Cerebellar nuclear complex (tissue), 1 donor: ENCODE measurements at regions not wholly inside any gene's neighbourhood (a gene's known extent, or its start where the extent isn't known, plus 50 kb on each side); places are given as distances from the start of the nearest gene placed in this dataset.
"Not testable (repeated sequence)": the region's sequence is repeated elsewhere in the genome, so short reads cannot be mapped to it uniquely, and the experiment has no call there.

Source experiments
- DNase-seq, 2 experiments: peaks; one replicate each; lab custom pipeline; 2025; lab: John Stamatoyannopoulos, UW

DNA sequence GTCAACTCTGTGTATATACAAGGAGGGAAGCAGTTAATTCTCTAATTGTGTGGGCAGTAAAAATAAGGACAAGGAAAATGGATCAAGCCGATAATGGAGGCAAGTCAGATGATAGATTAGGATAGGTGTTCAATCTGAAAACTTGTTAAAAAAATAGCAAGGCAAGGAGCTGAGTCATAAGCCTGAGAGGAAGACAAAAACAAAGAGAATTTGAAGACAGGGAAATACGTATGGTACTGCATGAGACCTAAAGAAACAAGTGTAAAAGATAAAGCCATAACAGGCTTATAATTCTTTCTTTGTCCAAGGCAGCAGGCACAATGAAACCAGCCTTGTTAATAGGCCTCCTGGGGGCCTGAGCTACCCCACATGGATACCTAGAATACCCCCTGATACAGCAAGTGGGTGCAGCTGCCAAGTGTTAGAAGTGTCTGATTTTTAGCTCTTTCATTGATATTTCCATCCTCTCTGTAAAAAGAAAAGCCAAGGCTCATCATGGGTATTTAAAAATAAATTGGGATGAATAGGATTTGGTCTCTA lies 1570.6 kb upstream of the LRRTM3 start:
- DNase-seq = no peak

DNA sequence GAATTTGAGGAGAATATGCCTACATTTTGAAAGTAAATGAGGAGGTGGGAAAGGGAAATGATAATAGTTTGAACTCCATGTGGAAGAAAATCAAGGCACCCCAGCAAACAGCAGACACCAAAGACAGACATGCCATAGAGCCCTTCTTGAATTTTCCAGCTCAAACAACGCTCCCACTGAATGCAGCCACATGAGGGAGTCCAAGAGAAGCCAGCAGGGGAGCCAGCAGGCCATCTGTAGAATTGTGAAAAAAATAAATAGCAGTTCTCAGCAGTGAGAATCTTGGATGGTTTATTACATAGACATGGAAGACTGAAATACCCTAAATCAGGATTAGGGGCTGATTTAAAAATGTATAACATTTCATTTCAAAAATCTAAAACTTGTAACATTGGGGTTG lies 1567.3 kb upstream of the LRRTM3 start:
- no peak for DNase-seq

DNA sequence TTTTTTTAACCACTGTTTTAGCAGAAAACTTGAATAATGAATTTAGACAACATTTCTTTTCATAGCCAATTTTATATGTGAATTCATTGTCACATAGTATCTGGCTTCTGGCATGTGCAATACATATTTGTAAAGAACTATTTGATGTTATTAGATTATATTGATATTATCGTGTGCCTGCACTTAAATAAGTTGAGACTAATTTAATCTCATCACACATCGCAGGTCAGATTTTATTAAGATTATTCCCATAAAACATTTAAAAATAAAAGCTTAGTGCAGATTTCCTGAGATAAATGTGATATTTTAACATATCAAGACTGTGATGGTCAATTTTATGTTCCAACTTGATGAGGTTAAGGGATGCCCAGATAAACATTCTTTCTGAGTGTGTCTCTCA lies 1565.3 kb upstream of the LRRTM3 start:
- DNase-seq = no peak

DNA sequence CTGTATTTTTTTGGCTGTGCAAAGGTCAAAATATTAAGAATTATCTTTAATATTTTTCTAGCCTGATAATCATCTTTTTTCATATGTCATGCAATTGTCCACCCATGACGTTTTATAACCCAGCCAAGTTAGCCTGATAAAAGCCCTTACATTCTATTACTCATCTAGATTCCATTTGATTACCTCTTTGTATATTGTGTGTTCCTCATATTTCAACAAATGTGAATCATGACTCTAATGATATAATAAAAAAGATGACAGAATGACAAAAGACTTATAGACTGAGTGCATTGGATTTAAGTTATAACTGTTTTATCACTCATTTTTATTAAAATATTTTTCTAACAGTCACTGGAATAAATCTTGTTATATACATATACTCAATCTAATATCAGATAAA lies 1560.0 kb upstream of the LRRTM3 start:
- no peak for DNase-seq

DNA sequence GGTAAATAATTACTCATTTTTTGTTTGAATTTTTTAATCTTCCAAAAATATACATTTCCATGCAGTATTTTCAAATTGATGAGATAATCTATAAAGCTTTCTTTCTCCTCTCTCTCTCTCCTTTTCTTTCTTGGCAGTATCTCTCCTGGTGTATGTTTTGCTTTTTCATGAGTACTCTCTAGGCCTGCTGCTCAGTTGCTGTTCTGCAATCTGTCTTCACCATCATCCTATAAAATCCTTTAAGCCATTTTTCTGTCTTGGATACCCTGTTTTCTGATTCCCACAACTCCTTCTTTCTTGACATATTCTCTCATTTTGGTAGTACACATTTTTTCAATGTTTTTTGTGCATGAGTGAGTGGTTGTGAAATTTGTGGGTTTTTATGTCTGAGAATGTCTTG lies 1558.1 kb upstream of the LRRTM3 start:
- no peak for DNase-seq

DNA sequence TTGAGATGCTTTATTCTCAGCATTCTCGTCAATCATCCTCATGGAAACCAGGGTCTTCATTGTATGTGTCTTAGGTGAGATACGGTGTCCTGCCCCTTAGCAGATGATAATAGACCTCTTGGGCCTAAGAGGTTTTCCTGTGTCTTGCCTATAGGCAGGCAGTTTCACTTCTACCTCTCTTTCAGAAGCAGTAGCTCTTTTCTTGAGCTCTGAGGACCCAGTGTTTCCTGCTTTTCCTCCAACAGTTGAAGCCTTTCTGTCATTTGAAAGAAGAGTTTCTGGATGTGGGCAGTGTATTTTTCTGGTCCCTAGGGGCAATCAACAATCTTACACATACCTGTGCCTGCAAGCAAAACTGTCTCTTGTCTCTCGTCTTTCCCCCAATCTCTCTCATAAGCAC lies 1550.3 kb upstream of the LRRTM3 start:
- DNase-seq = no peak

DNA sequence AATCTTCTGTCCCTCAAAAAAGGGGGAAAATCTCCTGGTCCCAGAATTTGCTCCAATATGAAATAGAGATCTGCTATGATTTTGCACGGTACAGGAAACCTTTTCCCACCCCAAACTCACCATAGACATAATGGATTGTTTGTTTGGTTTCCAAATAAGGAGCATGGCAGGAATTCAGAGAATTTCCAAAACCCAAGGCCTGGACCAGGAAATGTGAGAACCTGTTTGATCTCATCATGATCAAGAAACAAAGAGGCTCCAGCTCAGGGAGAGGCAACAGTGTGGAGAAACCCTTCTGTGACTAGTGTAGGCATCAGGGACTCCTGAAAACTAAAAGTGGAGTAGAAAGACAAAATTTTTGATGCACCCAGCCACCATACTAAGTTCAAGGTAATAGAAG lies 1548.1 kb upstream of the LRRTM3 start:
- no peak for DNase-seq

DNA sequence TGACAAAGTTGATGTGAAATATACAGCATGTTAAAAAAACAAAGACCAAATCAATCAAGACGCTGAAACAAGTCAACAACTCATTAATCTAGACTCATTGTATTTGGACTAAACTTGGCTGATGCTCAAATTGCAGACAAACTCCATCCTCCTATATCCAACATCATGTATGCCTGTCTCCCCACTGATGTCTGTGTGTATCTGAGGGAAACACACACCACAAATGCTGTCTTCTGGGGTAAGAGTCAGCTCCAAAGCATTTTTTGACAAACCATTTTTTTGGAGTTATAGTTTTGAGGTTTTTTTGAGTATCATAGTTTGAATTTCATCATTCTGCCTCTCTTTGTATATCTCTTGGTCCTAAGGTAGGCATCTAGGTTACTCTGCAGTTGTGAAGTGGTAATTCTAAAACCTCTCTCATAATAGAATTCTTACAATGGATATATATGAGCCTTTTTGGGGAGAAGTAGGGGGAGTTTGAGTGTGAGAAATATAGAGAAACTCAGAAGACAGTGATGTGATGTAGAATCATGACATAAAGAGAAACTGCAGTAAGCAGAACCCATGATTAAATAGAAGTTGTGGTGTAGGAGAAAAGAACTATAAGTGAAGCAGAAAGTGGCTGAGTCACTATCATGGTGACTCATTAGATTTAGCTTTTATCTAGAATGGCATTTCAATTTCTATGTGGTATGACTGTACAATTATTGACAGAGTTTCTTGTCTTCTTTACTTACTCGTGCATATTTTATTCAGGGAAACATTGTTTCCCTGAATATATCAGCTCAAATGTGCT lies 1531.1 kb upstream of the LRRTM3 start:
- DNase-seq = no peak

DNA sequence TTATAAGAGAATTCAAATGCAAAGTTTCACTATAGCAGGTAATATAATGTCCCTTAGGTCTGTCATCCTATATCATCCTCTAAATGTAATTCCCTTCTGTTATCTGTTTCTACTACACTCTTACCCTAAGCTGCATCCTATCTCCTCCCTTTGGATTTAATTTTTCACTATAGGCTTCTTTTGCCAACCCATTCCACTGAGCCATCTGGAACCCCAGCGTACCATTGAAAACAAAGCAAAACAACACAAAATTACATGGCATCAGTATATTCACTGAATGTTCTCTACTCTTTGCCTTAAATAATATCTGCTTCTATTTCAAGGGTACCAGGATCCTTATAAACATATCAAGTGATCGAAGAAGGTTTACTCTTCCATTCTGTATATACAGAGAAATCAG lies 1530.2 kb upstream of the LRRTM3 start:
- DNase-seq = no peak

DNA sequence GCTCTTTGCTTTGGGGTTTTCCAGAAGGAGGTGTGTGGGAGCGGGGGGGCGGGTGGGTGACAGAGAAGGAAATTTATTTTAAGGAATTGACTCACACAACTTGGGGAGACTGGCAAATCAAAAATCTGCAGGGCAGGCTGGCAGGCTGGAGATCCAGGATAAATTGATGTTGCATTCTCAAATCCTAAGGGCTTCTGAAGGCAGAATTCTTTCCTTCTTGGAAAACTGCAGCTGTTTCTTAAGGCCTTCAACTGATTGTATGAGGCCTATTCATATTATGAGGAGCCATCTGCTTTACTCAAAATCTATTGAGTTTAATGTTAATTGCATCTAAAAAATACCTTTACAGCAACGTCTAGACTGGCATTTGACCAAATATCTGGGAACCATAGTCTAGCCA lies 1528.8 kb upstream of the LRRTM3 start:
- no peak for DNase-seq

DNA sequence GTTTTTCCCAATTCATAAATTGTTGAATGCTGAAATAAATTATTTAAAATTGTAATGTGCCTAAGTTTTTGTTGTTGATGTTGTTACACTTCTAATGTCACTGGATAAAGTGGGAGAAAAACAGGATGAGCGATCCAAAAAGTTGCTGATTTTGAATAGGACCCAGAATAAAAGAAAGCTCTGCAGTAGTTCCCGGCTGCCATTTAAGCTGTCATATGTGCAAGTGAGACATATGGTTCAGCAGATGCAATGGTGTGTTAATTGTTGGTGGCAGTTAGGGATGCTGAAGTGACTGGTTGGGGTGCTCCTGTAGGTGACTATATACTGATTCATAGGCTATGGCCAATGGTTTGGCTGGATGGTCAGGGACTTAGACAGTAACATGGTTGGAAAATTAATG lies 1517.4 kb upstream of the LRRTM3 start:
- DNase-seq = no peak

DNA sequence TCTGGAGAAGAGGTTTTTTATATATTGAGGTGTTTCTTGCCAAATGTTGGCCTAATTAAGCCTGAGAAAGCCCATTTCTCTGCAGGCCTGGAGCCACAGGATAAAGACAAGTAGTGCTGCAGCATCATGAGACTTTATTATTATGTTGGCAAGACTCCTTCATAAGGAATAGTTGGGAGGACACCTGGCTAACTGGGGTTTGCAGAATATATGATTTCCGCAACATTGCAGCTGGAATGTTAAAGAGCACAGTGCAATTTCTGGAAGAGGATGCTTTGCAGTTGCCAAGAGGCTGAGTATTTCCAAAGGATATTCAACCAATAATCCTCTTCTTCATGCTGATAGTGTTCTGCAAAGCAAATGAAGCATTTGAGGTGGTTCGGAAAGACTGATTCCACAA lies 1512.8 kb upstream of the LRRTM3 start:
- DNase-seq = no peak

DNA sequence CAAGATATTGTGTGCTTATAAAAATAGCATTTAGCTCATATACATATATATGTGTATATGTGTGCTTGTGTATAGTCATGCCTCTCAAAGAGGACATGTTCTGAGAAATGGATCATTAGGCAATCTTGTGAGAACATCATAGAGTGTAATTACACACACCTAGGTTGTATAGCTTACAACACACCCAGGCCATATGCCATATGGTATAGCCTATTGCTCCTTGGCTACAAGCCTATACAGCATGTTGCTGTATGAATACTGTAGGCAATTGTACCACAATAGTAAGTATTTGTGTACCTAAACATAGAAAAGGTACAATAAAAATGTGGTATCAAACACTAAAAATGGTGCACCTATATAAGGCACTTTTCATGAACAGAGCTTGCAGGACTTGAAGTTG lies 1510.5 kb upstream of the LRRTM3 start:
- DNase-seq = no peak

DNA sequence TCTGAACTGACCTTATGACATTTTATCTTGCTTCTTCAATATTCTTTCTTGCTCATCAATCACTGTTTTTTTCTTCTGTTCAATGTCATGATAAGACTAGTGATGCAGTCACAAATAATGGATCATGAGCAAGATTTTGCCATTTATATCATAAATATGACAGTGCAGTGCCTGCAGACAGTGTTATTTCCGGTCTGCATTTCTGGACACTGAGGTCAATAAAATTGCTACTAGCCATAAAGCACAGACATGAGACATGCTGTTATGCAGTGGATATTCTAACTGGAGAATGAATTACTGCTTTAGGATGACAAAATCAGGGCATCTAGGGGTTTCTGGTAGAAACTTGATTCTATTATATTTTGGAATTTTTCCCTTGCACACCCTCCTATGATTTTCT lies 1509.7 kb upstream of the LRRTM3 start:
- DNase-seq = no peak

DNA sequence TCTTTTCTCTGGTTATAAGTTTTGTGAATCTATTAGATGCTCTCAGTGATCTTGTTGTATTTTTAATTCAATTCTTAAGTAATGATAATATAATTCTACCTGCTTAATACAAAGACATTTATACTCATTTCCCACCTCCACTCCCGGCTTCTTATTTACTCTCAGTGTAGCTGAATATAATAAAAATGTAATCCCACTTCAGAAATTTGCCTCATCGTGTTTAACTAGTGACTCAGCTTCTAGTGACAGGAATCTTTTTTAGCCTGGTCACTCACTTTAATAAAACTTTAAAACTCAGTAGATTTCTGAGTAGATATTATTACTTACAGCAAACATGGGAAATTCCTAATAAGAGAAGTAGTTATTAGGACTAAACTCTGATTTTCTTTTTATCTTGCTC lies 1506.2 kb upstream of the LRRTM3 start:
- DNase-seq = no peak

DNA sequence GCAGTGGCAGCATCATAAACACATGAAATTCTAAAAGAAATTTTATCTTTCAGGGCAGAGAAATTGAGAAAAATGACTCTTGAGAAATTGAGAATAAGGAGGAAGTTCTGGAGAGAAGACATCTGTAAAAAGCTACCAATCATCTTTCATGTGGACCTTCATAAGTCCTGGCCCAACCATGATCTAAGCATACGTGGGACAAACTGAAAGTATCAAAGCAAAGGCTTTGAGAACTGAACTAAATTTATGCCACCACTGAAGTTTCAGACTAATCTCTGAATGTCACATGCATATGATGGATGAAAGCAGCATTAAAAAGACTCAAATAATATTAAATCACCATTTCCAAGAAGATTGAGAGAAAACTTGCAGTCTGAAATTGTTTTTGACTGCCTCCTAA lies 1502.8 kb upstream of the LRRTM3 start:
- DNase-seq = no peak

DNA sequence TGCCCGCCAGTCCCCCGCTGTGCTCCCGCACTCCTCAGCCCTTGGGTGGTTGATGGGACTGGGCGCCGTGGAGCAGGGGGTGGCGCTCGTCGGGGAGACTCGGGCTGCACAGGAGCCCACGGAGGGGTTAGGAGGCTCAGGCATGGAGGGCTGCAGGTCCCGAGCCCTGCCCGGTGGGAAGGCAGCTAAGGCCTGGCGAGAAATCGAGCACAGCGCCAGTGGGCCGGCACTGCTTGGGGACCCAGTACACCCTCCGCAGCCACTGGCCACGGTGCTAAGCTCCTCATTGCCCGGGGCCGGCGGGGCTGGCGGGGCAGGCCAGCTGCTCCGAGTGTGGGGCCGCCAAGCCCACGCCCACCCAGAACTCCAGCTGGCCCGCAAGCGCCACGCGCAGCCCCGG lies 1496.5 kb upstream of the LRRTM3 start:
- DNase-seq = not testable (repeated sequence)

DNA sequence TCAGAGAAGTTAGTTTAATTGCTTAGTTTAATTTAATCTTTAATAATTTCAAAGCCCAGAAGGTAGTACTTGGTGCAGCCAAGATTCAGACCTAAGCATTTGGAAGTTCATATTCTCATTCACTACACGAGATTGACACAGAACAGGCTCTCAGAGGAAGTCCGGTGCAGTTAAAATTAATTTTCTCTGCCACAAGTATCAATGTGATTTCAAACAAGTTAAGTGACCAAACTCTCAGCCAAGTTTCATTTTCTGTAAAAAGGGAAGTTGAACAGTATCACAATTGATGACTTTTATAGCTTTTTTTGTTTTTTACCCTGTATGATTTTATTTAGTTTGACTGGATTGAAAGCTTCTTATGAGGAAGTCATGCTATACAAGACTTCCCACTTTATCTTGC lies 1494.9 kb upstream of the LRRTM3 start:
- no peak for DNase-seq

DNA sequence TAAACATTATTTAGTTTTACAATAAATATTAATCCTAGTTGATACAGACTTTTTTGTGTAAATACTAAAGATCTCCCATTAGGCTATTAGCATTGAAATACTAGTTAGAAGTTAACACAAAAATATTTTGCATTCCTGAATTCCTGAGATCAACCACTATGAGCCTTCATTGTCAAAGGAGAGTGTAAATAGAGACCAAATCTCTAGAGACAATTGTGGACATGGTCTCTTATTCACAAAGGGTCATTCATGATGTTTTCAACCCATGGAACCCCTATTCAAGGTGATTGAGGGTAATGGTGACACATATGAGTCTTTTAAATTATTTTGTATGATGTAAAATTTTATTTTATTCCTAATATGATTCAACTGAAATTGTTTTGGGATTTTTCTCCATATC lies 1454.8 kb upstream of the LRRTM3 start:
- DNase-seq = no peak

DNA sequence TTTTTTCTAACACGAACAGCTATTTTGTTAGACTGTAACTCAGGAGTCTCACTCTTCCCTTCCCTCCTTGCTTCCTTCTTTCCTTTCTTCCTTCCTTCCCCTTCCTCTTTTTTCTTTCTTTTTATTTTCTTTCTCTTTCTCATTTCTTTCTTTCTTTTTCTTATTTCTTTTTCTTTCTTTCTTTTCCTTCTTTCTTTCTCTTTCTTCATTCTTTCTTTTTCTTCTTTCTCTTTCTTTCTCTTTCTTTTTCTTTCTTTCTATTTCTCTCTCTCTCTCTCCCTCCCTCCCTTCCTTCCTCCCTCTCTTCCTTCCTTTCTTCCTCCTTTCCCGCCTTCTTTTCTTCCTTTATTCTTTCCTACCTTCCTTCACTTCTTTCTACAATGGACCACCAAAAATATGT lies 1443.0 kb upstream of the LRRTM3 start:
- DNase-seq = no peak

DNA sequence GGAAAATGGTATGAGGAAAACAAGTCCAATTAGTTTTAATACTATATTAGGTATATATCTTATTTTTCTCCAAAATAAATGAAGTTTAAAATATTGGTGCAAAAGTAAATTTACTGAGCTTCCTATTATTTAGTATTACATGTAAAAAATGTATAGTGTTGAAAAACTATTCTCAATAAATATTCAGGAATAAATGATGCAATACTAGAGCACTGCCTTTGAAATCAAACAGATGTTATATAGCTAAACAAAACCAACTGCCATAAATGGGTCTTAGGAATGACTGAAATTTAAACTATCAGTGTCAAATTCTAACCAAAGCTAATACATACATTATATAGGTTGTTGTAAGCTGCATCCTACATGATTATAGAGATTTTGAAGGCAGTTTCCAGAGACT lies 1434.0 kb upstream of the LRRTM3 start:
- no peak for DNase-seq

DNA sequence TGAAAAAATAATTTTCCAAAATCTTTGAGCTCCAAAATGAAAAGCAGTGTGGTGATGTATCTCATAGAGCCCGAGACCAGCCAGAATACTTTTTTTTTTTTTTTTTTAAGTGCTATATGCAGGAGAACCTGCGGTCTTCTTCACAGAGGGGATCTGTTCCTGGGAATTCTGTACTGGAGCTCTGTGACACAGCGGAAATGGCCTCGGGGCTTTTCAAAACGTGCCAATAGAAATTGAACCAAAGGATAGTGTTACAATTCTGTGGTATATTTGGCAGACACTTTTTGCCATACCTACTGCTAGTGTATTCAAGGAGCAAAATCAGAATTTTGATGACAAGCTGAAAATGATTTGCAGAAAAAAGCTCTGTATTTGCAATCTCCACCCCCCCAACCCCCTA lies 1429.3 kb upstream of the LRRTM3 start:
- DNase-seq = no peak

DNA sequence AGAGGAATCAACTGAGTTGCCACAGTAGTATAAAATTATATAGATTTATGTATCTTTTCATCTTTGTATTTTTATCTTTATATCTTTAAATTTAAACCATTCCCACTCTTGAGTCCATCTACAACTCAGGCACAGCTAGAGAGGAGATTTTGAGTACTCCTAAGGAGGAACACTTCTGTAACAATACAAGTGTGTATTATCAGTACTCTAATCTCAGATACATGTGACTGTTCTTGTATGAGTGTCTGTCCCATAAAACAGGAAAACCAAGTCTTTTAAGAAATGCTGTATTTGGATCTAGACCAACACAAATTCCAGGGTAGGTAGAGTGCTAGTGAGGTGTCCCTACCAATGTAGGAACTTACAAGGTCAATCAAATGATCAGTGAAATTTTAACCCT lies 1428.0 kb upstream of the LRRTM3 start:
- DNase-seq = no peak

DNA sequence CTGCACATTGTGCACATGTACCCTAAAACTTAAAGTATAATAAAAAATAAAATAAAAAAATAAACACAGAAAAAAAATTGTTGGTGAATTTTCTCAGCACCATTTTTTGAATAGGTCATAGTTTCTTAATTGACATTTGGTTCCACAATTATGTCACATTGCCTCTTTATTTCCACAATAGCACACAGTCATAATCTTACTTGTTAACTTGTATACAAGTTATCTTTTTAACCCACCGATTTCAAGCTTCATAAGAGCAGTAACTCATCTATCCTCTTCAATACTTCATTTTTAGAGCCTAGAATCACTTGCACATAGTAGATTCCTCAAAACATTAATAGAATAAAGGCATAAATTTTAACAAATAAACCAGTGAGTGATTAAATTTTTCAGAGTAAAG lies 1425.1 kb upstream of the LRRTM3 start:
- DNase-seq = no peak
